Progenitor cell of endocrine pancreas (in vitro differentiated cells): ENCODE measurements at regions not wholly inside any gene's neighbourhood (a gene's known extent, or its start where the extent isn't known, plus 50 kb on each side); places are given as distances from the start of the nearest gene placed in this dataset.

ENCODE experiments used
- DNase-seq: peaks from one replicate; pipeline ENCODE4 v3.0.0; 2021; ENCODE audit warnings: low spot score; ENCODE audit not compliant: unreplicated experiment
- H3K27ac Mint-ChIP-seq: 2 replicates; pipeline ENCODE4 v1.8.0; 2021; ENCODE audit warnings: mild to moderate bottlenecking, moderate library complexity, mixed read lengths
- H3K27me3 Mint-ChIP-seq: 2 replicates; pipeline ENCODE4 v1.8.0; 2021; ENCODE audit warnings: mixed read lengths
- H3K36me3 Mint-ChIP-seq: 2 replicates; pipeline ENCODE4 v1.8.0; 2022; ENCODE audit warnings: mixed read lengths; ENCODE audit not compliant: insufficient read depth
- H3K4me1 Mint-ChIP-seq: 2 replicates; pipeline ENCODE4 v1.8.0; 2021; ENCODE audit warnings: low read depth, mixed read lengths
- H3K4me3 Mint-ChIP-seq: 2 replicates; pipeline ENCODE4 v1.8.0; 2021; ENCODE audit warnings: low read depth, mild to moderate bottlenecking, moderate library complexity, mixed read lengths
- H3K9me3 Mint-ChIP-seq: 2 replicates; pipeline ENCODE4 v1.8.0; 2021; ENCODE audit warnings: low read depth, mixed read lengths
- TF ChIP-seq, protein P1 (sequence below): fragments of 200-600 bp; sonication (generic); IDR thresholded peaks from one replicate; pipeline ENCODE4 v1.5.0; 2021; ENCODE audit warnings: antibody characterized with exemption, mild to moderate bottlenecking; ENCODE audit not compliant: unreplicated experiment

DNA sequence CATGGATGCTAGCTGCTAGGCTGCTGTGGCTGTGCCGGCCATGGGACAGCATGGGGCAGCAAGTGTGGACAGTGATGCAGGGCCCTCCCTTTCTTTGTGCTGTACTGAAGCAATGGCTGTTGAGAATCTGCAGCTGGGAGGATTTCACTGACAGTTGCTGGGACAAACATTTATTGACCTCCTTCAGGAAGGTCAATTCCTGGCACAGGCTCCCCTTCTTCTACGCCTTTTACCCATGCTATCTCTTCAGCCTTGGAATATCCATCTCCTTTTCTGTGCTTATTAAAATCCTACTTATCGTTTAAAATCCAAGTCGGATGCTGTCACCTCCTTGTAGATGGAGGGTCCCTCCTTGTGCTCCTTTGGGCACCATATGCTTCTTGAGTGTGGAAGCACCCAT is 213.1 kb upstream of the USP24 start:
- no peak for DNase-seq
- peaks cover 2% of the 10 kb centered on the region for H3K9me3 Mint-ChIP-seq
- no peak overlapping the region for H3K4me3 Mint-ChIP-seq
- no peaks in the 10 kb centered on the region for H3K36me3 Mint-ChIP-seq
- peaks cover 18% of the 10 kb centered on the region for H3K4me1 Mint-ChIP-seq
- TF ChIP-seq, protein P1, sequence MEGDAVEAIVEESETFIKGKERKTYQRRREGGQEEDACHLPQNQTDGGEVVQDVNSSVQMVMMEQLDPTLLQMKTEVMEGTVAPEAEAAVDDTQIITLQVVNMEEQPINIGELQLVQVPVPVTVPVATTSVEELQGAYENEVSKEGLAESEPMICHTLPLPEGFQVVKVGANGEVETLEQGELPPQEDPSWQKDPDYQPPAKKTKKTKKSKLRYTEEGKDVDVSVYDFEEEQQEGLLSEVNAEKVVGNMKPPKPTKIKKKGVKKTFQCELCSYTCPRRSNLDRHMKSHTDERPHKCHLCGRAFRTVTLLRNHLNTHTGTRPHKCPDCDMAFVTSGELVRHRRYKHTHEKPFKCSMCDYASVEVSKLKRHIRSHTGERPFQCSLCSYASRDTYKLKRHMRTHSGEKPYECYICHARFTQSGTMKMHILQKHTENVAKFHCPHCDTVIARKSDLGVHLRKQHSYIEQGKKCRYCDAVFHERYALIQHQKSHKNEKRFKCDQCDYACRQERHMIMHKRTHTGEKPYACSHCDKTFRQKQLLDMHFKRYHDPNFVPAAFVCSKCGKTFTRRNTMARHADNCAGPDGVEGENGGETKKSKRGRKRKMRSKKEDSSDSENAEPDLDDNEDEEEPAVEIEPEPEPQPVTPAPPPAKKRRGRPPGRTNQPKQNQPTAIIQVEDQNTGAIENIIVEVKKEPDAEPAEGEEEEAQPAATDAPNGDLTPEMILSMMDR = no peak
- no peaks in the 10 kb centered on the region for H3K27me3 Mint-ChIP-seq
- peak overlapping the region; percentile 63 for H3K27ac Mint-ChIP-seq

DNA sequence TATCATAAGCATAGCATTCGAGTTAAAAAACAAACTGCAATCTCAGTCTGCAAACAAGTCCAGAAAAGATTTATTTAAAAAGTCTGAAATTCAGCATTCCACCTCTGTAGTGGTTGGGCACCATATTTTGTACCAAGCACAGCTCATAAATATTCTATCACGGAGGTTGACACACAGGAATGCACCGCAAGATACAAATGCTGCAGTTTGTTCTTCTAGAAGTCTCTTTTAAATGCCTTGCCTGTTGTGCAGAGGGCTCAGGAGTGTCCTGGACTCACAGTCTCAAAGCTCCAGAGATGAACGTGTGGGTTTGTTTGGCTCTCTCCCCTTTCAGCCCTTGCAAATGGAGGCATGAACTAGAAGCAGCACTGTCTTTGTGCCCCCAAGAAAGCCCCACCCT is 212.4 kb upstream of the USP24 start:
- TF ChIP-seq, protein P1 = no peak
- no peaks in the 10 kb centered on the region for H3K27me3 Mint-ChIP-seq
- no peak for DNase-seq
- peaks cover 18% of the 10 kb centered on the region for H3K4me1 Mint-ChIP-seq
- H3K27ac Mint-ChIP-seq = no peak overlapping the region
- H3K9me3 Mint-ChIP-seq = no peaks in the 10 kb centered on the region
- no peaks in the 10 kb centered on the region for H3K36me3 Mint-ChIP-seq
- no peak overlapping the region for H3K4me3 Mint-ChIP-seq

DNA sequence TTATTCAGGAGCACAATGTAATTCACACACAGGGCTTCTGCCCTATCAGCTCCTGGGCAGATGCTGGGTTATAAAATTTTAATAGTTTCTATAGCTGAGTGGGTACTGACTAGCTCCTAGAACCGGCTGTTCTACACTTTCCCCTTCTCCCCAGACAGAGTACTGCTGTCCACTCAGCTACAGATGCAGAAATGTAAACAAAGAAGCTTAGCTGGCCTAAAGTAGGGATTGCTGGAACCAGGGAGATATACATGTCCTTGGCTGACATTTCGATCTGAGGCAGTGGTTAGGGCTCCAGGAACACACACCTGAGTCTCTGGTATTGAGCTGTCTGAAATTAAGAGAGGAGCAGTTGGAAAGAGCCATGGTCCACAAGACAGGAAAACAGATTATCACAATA is 211.5 kb upstream of the USP24 start:
- H3K27ac Mint-ChIP-seq = no peak overlapping the region

DNA sequence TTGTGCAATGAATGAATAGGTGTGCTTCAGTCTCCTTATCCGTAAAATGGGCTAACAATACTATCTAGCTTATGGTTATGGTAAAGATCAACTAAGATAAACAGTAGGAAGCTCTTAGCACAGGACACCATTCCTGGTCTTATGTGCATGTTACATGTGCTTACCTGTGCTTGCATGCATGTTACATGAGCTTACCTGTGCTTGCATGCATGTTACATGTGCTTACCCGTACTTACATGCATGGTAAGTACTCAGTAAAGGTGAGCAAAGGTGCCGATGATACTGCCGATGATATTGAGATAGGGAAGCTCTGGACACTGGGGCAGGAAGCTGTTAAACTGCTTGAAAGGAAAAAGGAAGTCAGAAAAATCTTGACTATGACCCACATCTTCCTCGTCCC is 211.0 kb upstream of the USP24 start:
- Mint-ChIP-seq H3K4me1 (peaks cover 20% of the 10 kb centered on the region), H3K9me3 (no peaks in the 10 kb centered on the region), H3K36me3 (no peaks in the 10 kb centered on the region), H3K27me3 (no peaks in the 10 kb centered on the region), H3K27ac (no peak overlapping the region), H3K4me3 (no peak overlapping the region)
- DNase-seq = no peak
- TF ChIP-seq, protein P1 = no peak

More for the DNA sequence above, 211.5 kb upstream of the USP24 start:
- TF ChIP-seq, protein P1 = no peak
- H3K4me3 Mint-ChIP-seq = no peak overlapping the region
- no peak for DNase-seq
- H3K9me3 Mint-ChIP-seq = no peaks in the 10 kb centered on the region
- no peaks in the 10 kb centered on the region for H3K27me3 Mint-ChIP-seq
- H3K4me1 Mint-ChIP-seq = peaks cover 18% of the 10 kb centered on the region
- H3K36me3 Mint-ChIP-seq = no peaks in the 10 kb centered on the region

DNA sequence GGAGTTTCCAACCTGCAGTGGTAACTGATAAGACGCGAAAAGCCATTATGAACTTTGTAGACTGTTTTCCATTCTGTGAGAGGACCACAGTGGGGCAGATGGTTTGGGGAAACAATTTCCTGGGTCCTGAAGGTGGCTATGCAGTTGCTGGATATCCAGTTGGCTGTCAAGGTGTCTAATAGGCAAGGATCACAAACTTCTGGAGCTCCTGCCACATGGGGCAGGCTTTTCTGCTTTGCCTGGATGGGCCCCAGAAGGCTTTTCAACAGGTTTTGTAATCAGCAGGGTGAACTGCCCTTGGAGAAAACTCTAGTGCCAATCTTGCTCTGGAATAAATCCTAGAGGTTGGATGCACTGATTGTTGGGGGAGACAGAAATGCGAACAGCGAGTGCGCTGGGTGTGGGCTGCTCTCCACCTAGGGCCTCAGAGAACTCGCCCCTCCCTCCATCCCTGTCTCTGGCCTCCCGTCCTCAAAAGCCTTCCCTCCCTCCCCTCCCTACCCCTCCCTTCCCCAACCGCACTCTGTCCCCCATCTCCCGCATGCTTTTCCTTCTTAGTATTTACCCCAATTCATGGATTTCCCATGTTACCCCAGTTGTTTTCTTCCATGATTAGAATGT is 210.3 kb upstream of the USP24 start:
- H3K4me1 Mint-ChIP-seq = peaks cover 23% of the 10 kb centered on the region
- DNase-seq = no peak
- H3K36me3 Mint-ChIP-seq = no peaks in the 10 kb centered on the region
- no peak overlapping the region for H3K4me3 Mint-ChIP-seq
- no peaks in the 10 kb centered on the region for H3K9me3 Mint-ChIP-seq
- H3K27ac Mint-ChIP-seq = no peak overlapping the region
- no peaks in the 10 kb centered on the region for H3K27me3 Mint-ChIP-seq
- TF ChIP-seq, protein P1 = no peak
